Trophoblast cell (in vitro differentiated cells and primary cell): ENCODE measurements at regions not wholly inside any gene's neighbourhood (a gene's known extent, or its start where the extent isn't known, plus 50 kb on each side); places are given as distances from the start of the nearest gene placed in this dataset.
"Not testable (repeated sequence)": the region's sequence is repeated elsewhere in the genome, so short reads cannot be mapped to it uniquely, and the experiment has no call there.

ENCODE experiments used
- DNase-seq, 2 donors: peaks; one replicate each; pipeline ENCODE4 v3.0.0-alpha.2; 2016
- H2AFZ ChIP-seq: 2 replicates; pipeline ENCODE4 v1.6.1; 2013; ENCODE audit warnings: low read length, moderate library complexity, mild to moderate bottlenecking; ENCODE audit not compliant: insufficient read depth, poor library complexity
- H2AK5ac ChIP-seq: 2 replicates; pipeline ENCODE4 v1.6.1; 2013; ENCODE audit warnings: mild to moderate bottlenecking, low read length
- H2BK120ac ChIP-seq: 2 replicates; pipeline ENCODE4 v1.6.1; 2013; ENCODE audit warnings: low read length, mild to moderate bottlenecking, moderate library complexity; ENCODE audit not compliant: insufficient read depth, poor library complexity
- H2BK12ac ChIP-seq: 2 replicates; pipeline ENCODE4 v1.6.1; 2013; ENCODE audit warnings: mild to moderate bottlenecking, low read length, moderate library complexity
- H2BK5ac ChIP-seq: 2 replicates; pipeline ENCODE4 v1.6.1; 2013; ENCODE audit warnings: low read length, low read depth, moderate library complexity, mild to moderate bottlenecking; ENCODE audit not compliant: poor library complexity
- H3K14ac ChIP-seq: 2 replicates; pipeline ENCODE4 v1.6.1; 2013; ENCODE audit warnings: mild to moderate bottlenecking, low read length
- H3K18ac ChIP-seq: 2 replicates; pipeline ENCODE4 v1.6.1; 2013; ENCODE audit warnings: mild to moderate bottlenecking, low read length
- H3K23ac ChIP-seq: 2 replicates; pipeline ENCODE4 v1.6.1; 2013; ENCODE audit warnings: low read length
- H3K27ac ChIP-seq: 2 replicates; pipeline ENCODE4 v1.5.1; 2013; ENCODE audit warnings: low read depth, mild to moderate bottlenecking, inconsistent platforms, low read length, moderate library complexity
- H3K27me3 ChIP-seq: 2 replicates; pipeline ENCODE4 v1.6.1; 2013; ENCODE audit warnings: inconsistent platforms, mild to moderate bottlenecking, low read length, moderate library complexity; ENCODE audit not compliant: insufficient read depth
- H3K36me3 ChIP-seq, 2 experiments: 1 replicate in 1 of 2; 2 replicates in 1 of 2; pipeline ENCODE4 v1.6.1; 2013; ENCODE audit warnings: low read length in 2 of 2, mild to moderate bottlenecking in 2 of 2, moderate library complexity in 1 of 2; ENCODE audit not compliant: insufficient read depth in 2 of 2, control insufficient read depth in 1 of 2
- H3K4ac ChIP-seq: 2 replicates; pipeline ENCODE4 v1.6.1; 2013; ENCODE audit warnings: low read depth, mild to moderate bottlenecking, low read length, moderate library complexity
- H3K4me1 ChIP-seq, 2 experiments: 1 replicate in 1 of 2; 2 replicates in 1 of 2; pipeline ENCODE4 v1.6.1; 2013; ENCODE audit warnings: low read length in 2 of 2, mild to moderate bottlenecking in 2 of 2, moderate library complexity in 1 of 2; ENCODE audit not compliant: insufficient read depth in 2 of 2, control insufficient read depth in 1 of 2
- H3K4me2 ChIP-seq: 2 replicates; pipeline ENCODE4 v1.6.1; 2013; ENCODE audit warnings: inconsistent platforms, mild to moderate bottlenecking, low read length, moderate library complexity
- H3K4me3 ChIP-seq: 2 replicates; pipeline ENCODE4 v1.5.1; 2013; ENCODE audit warnings: mild to moderate bottlenecking, low read depth, low read length, inconsistent platforms
- H3K79me1 ChIP-seq: one replicate; pipeline ENCODE4 v1.6.1; 2013; ENCODE audit warnings: low read length
- H3K79me2 ChIP-seq: 2 replicates; pipeline ENCODE4 v1.6.1; 2013; ENCODE audit warnings: low read length, mild to moderate bottlenecking; ENCODE audit not compliant: control insufficient read depth, insufficient read depth, poor library complexity
- H3K9ac ChIP-seq: 2 replicates; pipeline ENCODE4 v1.6.1; 2013; ENCODE audit warnings: mild to moderate bottlenecking, low read length
- H3K9me3 ChIP-seq: 2 replicates; pipeline ENCODE4 v1.6.1; 2013; ENCODE audit warnings: low read depth, mild to moderate bottlenecking, control low read depth, inconsistent platforms, low read length; ENCODE audit not compliant: insufficient read depth
- H4K12ac ChIP-seq: 2 replicates; pipeline ENCODE4 v1.6.1; 2013; ENCODE audit warnings: low read depth, mild to moderate bottlenecking, low read length, moderate library complexity
- H4K8ac ChIP-seq: 2 replicates; pipeline ENCODE4 v1.6.1; 2013; ENCODE audit warnings: low read depth, mild to moderate bottlenecking, low read length, moderate library complexity
- H4K91ac ChIP-seq: one replicate; pipeline ENCODE4 v1.6.1; 2013; ENCODE audit warnings: low read depth, mild to moderate bottlenecking, low read length, moderate library complexity
- WGBS: extraction: QIAGEN DNeasy Blood & Tissue Kit; methylation state at CpG from one replicate; pipeline ENCODE4 v1.1.7; 2013; ENCODE audit warnings: missing lambda C conversion rate; ENCODE audit not compliant: insufficient read length, insufficient coverage; ENCODE audit errors: extremely low coverage; 5-methylcytosine and 5-hydroxymethylcytosine counted together

DNA sequence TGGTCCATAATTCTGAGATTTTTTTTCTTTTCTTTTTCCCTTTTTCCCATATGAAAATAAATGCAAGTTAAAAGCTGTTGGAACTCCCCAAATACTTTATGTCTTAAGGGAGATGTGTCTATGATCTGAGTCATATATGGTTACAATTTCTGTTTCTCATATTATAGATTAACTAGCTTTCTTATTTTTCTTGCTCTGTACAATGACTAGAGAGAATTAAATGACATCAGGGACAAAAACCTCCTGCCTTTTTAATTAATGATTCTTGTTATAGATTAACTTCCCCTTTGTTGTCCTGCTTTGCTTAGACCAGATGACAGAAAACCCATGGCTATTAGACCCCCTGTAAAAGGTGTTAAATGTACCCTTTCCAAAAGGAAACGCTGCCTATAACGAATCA is 643.9 kb upstream of the NXPH2 start:
- Histone ChIP-seq H3K27me3 (no peaks in the 10 kb centered on the region), H3K9me3 (no peaks in the 10 kb centered on the region), H3K18ac (no peak overlapping the region), H2BK120ac (no peak overlapping the region), H3K4me3 (no peak overlapping the region), H3K79me1 (no peaks in the 10 kb centered on the region), H3K23ac (no peak overlapping the region), H2BK12ac (no peak overlapping the region), H4K12ac (no peak overlapping the region), H3K36me3 (no peaks in the 10 kb centered on the region), H2AK5ac (no peak overlapping the region), H3K14ac (no peak overlapping the region), H4K8ac (no peak overlapping the region), H4K91ac (no peak overlapping the region), H3K9ac (no peak overlapping the region), H3K27ac (no peak overlapping the region), H3K4me1 (no peaks in the 10 kb centered on the region), H2AFZ (no peak overlapping the region), H3K4me2 (no peak overlapping the region), H2BK5ac (no peak overlapping the region), H3K79me2 (no peaks in the 10 kb centered on the region), H3K4ac (no peak overlapping the region)
- no peak for DNase-seq
- WGBS = no CpG with 5 or more reads among the region's 2 CpGs

DNA sequence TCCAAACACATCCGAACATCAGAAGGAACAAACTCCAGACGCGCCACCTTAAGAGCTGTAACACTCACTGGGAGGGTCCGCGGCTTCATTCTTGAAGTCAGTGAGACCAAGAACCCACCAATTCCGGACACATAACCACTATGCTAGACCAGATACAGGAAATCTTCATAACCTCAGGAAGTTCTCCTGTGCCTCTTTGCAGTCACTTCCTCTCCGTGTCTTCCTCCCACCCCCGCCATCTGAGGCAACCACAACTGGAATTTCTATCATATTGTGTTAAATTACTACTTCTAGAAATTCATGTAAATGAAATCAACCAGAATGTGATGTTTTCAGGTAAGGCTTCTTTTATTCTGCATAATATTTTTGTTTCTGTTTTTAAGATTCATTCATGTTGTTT is 631.0 kb upstream of the NXPH2 start:
- H3K14ac ChIP-seq = no peak overlapping the region
- H3K4me2 ChIP-seq = no peak overlapping the region
- H4K12ac ChIP-seq = no peak overlapping the region
- H2AK5ac ChIP-seq = no peak overlapping the region
- no peaks in the 10 kb centered on the region for H3K9me3 ChIP-seq
- H2BK12ac ChIP-seq = no peak overlapping the region
- no peak overlapping the region for H3K18ac ChIP-seq
- no peak overlapping the region for H3K4me3 ChIP-seq
- no peak overlapping the region for H3K27ac ChIP-seq
- no peak overlapping the region for H3K23ac ChIP-seq
- H2BK120ac ChIP-seq = no peak overlapping the region
- H3K36me3 ChIP-seq = no peaks in the 10 kb centered on the region
- H3K79me1 ChIP-seq = no peaks in the 10 kb centered on the region
- no peaks in the 10 kb centered on the region for H3K4me1 ChIP-seq
- H3K4ac ChIP-seq = no peak overlapping the region
- H3K27me3 ChIP-seq = no peaks in the 10 kb centered on the region
- H4K91ac ChIP-seq = no peak overlapping the region
- no peak overlapping the region for H4K8ac ChIP-seq
- no peak overlapping the region for H3K9ac ChIP-seq
- no peak overlapping the region for H2AFZ ChIP-seq
- no peak for DNase-seq
- no CpG with 5 or more reads among the region's 8 CpGs for WGBS
- no peak overlapping the region for H2BK5ac ChIP-seq
- no peaks in the 10 kb centered on the region for H3K79me2 ChIP-seq

DNA sequence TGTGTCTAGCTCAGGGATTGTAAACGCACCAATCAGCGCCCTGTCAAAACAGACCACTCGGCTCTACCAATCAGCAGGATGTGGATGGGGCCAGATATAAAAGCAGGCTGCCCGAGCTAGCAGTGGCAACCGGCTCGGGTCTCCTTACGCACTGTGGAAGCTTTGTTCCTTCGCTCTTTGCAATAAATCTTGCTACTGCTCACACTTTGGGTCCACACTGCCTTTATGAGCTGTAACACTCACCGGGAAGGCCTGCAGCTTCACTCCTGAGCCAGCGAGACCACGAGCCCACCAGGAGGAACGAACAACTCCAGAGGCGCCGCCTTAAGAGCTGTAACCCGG is 630.6 kb upstream of the NXPH2 start:
- H4K8ac ChIP-seq, H3K27ac ChIP-seq, H3K79me2 ChIP-seq, H2AK5ac ChIP-seq, H3K23ac ChIP-seq, H3K9ac ChIP-seq, H3K9me3 ChIP-seq, H4K12ac ChIP-seq, H4K91ac ChIP-seq, H3K18ac ChIP-seq, H3K36me3 ChIP-seq, H3K27me3 ChIP-seq, H3K4me3 ChIP-seq, H3K79me1 ChIP-seq, H3K4ac ChIP-seq, H3K14ac ChIP-seq, H3K4me2 ChIP-seq, H2BK5ac ChIP-seq, H2BK12ac ChIP-seq, H3K4me1 ChIP-seq, H2BK120ac ChIP-seq, H2AFZ ChIP-seq: not testable (repeated sequence)
- DNase-seq = peak; percentile 3 to 12
- no CpG with 5 or more reads among the region's 15 CpGs for WGBS

DNA sequence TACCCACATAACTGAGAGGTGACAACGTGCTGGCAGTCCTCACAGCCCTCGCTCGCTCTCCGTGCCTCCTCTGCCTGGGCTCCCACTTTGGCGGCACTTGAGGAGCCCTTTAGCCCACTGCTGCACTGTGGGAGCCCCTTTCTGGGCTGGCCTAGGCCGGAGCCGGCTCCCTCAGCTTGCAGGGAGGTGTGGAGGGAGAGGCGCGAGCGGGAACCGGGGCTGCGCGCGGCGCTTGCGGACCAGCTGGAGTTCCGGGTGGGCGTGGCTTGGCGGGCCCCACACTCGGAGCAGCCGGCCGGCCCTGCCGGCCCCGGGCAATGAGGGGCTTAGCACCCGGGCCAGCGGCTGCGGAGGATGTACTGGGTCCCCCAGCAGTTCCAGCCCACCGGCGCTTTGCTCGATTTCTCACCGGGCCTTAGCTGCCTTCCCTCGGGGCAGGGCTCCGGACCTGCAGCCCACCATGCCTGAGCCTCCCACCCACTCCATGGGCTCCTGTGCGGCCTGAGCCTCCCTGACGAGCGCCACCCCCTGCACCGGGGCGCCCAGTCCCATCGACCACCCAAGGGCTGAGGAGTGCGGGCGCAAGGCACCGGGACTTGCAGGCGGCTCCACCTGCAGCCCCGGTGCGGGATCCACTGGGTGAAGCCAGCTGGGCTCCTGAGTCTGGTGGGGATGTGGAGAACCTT is 630.1 kb upstream of the NXPH2 start:
- H2BK5ac ChIP-seq, H3K27me3 ChIP-seq, H2AFZ ChIP-seq, H3K18ac ChIP-seq, H2BK12ac ChIP-seq, H4K8ac ChIP-seq, H3K36me3 ChIP-seq, H3K27ac ChIP-seq, H2BK120ac ChIP-seq, H3K9me3 ChIP-seq, H3K4me3 ChIP-seq, H3K4me1 ChIP-seq, H2AK5ac ChIP-seq, H3K4ac ChIP-seq, H3K79me2 ChIP-seq, H3K23ac ChIP-seq, H3K79me1 ChIP-seq, DNase-seq, H3K14ac ChIP-seq, H3K9ac ChIP-seq, H3K4me2 ChIP-seq, H4K12ac ChIP-seq, H4K91ac ChIP-seq: not testable (repeated sequence)
- WGBS = no CpG with 5 or more reads among the region's 45 CpGs
